ENCODE measurements at regions not wholly inside any gene's neighbourhood (a gene's known extent, or its start where the extent isn't known, plus 50 kb on each side); places are given as distances from the start of the nearest gene placed in this dataset.
"Not testable (repeated sequence)": the region's sequence is repeated elsewhere in the genome, so short reads cannot be mapped to it uniquely, and the experiment has no call there.

DNA sequence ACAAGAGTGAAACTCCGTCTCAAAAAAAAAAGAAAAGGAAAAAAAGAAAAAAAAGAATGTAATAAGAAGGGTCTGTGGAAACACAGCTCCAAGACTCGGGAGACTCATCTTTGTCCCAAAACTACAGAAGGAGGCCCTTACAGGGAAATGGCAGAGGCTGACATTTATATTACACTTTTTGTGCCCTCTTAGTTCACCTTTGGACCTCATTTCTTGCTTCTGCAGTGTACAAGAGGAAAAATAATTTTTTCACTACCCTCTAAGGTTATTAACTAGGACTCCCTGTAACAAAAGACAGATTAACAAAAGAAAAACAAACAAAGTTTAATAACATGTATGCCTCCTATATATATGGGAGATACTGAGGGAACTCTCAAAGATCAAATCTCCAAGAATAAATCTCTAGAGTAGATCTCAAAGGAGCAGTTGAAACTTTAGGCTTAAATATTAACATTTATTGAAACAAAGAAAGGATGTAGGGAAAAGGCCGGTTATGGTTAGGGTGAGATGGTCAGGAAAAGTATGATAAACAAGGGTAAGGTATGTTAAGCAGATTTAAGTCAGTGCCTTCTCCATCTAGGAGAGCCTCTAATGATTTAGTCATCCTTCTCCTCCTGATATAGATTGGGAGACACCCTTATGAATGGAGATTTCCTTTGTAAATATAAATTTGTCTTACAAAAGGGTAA is 121.3 kb upstream of the JADE1 start:
- DNase-seq, result no peak

DNA sequence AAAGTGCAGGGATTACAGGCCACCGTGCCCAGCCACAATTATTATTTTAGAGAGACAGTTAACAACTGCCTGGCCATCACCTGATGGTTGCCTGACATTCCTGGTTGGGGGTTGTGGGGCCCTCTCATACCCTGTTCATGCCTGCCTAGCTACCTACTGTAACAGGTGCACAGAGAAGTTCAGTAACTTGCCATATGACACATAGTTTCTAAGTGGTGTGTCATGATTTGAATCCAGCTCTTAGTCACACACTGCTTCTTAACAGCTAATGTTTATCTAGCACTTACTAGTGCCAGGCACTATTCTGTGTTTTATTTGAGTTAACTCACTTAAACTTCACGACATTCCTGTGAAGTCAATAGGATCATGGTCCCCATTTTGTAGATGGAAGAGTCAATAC is 122.7 kb upstream of the JADE1 start:
- no peak for DNase-seq

DNA sequence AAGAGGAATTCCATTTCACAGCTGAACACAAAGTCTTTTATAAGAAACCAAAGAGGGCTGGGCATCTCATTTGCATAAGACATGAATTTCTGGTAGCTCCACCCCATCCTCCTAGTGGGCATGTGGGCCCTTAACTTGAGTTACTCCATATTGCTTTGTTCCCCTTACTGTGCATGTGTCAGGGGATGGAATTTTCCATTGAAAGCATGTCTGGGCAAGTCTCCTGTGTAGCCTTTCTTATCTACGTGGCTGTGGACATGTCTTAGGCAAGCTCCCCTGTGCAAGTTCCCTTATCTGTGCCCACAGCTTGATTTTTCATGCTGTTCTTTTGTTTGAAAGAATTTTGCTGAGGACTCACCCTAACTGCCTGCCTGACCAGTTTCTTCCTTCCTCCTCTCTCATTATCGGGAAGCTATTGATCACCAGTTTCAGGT is 123.5 kb upstream of the JADE1 start:
- no peak for DNase-seq

DNA sequence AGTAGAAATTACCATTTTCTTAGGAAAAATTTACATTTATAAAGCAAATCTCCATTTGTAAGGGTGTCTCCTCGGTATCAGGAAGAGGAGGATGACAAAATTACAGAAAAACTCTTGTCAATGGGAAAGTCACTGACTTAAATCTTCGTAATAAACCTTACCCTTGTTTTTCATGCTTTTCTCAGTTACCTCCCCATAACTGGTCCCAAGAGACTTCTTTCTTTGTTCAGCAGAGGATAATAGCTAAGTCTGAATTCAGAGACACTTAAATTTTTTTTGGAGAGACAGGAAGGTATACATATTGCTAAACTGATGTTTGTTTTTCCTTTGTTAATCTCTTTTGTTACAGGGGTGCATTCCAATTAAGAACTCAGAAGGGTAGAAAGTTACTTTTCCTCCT is 125.5 kb upstream of the JADE1 start:
- DNase-seq, result no peak

DNA sequence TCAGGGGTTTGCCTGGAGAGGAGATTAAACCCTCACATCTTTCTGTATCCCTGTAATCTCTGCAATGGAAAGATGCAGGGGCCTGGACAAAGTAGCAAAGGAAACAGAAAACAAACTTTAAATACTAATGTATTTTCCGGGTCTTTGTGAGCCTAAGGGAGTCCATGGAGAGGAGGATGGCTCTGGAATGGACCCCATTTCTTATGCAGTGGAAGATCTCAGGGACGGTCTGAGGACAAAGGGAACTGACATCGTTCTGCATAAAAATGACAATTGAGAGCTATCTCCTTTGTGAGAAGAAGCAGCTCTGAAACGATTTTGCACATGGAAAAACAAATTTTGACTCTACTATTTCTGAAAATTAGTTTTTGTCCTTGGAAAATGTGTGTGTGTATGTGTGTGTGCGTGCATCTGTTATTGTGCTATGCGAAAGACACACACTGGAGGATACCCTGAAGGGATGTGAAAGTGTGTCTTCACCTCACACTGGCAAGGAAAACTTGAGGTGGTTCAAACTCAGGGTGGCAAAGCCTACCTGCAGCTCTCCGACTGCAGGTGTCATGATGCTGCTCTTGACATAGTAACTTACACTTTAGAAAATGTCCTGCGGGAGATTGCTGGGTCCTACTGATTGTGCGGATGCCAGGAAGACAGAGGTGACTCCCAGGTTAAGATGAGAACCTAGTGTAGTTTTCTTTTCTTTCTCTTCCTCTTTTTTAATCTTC is 126.4 kb upstream of the JADE1 start:
- DNase-seq, result no peak

DNA sequence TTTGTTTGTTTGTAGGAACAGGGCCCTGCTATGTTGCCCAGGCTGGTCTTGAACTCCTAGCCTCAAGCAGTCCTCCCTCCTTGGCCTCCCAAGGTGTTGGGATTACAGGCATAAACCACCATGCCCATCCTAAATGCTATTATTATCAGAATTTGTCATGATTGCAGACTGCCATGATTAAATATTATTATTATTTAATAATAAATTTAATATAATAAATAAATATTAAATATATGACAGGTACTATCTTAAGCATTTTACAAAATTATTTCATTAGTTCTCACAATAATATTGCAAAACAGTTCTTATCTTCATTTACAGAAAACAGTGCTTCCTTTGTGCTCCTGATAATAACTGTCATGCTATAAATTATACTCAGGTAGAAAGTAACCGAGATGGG is 133.4 kb upstream of the JADE1 start:
- no peak for DNase-seq

DNA sequence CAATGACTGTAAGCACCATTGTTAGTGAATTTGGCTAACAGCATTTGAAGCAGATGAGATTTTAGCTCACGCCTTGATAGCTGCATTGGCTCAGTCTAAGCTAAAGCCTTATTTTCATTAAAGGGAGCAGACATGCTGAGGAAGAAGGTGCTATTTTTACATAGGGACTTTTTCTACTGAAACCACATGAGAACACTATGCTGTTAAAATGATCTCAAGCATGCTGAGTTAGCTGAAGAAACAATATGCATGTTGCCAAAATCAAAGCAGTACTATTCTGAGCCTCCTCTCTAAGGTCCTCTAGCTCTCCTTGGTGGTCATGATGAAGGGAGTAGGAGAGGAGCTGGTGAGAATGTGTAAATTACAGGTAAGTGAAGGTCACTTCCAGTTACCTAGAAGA is 134.4 kb upstream of the JADE1 start:
- no peak for DNase-seq

DNA sequence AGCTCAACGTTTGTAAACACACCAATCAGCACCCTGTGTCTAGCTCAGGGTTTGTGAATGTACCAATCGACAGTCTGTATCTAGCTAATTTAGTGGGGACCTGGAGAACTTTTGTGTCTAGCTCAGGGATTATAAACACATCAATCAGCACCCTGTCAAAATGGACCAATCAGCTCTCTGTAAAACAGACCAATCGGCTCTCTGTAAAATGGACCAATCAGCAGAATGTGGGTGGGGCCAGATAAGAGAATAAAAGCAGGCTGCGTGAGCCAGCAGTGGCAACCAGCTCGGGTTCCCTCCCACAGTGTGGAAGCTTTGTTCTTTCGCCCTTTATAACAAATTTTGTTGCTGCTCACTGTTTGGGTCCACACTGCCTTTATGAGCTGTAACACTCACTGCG is 136.3 kb upstream of the JADE1 start:
- not testable (repeated sequence) for DNase-seq

DNA sequence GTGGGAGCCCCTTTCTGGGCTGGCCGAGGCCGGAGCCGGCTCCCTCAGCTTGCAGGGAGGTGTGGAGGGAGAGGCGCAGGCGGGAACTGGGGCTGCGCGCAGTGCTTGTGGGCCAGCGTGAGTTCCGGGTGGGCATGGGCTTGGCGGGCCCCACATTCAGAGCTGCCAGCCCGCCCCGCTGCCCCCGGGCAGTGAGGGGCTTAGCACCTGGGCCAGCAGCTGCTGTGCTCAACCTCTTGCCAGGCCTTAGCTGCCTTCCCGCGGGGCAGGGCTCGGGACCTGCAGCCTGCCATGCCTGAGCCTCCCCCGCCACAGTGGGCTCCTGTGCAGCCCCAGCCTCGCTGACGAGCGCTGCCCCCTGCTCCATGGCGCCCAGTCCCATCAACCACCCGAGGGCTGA is 136.9 kb upstream of the JADE1 start:
- not testable (repeated sequence) for DNase-seq

DNA sequence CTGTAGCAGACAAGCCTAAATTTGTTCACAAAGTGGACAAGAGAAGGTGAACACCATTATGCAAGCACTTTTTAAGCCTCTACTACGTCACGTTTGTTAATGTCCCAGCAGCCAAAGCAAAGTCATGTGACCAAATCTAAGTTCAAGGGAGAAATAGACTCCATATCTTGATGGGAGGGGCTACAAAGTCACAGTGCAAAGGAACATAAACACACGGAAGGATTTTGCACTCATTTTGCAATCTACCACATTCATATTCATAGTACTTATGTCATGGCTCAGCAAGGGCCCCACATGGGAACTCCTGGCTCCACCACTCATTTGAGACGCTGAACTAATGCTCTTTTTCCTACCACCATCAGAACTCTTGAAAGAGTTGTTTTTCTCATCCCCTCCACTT is 139.0 kb upstream of the JADE1 start:
- DNase-seq, result no peak

DNA sequence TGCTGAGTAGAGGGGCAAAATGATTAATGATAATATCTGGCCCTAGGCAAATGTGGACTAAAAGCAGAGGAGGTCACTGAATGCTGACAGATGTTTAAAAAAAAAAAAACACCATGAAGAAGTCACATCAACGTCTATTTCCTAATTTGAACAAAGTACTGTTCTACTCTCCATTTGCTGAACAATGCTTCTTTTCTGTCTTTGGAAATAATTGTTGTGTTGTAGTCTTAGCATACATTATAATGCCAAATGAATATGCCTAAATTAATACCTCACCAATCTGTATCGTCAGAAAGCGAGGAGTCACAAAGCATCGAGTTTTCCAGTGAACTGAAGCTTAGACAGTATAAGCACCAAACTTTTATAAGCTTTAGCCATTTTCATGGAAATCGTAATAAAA is 140.9 kb upstream of the JADE1 start:
- DNase-seq, result no peak

DNA sequence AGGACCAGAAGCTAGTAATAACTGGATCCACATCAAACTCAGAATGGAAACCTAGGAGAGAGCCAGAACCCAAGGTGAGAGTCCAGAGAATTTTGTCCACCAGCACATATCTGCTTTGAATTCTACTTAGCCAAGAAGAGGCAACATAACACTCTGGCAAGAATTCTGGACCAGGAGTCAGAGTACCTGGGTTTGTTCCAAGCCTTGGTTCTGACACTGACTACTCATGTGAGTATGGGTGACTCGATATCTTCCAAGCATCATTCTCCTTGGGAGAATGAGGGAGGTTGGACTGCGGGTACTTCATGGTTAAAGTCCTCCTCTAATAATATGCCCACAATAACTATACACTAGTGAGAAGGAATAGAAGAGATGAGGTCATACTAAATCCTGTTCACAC is 144.0 kb upstream of the JADE1 start:
- no peak for DNase-seq

DNA sequence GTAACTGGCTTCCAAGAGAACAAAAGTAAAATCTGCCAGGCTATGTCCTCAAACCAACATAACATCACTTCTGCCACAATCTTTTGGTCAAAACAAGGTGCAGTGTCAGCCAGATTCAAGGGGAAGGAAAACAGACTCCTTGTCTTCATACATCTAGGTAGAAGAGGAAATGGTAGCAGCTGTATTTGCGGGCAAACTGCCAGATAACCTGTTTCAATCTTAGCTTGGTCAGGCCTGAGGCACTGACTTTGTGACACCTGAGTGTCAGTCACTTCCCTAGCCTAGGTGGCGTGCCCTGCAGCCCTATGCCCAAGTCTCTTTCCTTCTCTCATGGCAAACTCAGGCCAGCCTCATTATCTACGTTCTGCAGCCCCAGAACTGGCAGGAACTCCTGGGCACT is 146.2 kb upstream of the JADE1 start:
- DNase-seq, result no peak

DNA sequence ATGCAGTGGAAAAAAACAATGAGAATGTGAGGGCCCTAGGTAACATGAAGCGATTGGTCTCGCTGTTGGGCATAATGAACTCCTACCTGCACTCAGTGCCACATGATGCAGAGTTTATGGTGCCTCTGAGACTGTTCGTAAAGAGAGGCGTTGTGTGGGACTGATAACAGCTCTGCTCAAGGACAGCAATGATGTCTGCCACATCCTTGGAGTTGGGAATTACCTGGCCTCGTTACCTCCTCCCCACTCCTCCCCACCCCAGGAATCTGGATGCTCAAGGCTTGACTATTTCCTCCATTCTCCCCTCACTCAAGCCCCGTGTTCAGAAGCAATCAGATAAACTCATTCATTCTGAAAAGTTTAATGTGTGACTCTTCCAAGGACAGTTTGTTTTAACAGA is 148.0 kb upstream of the JADE1 start:
- no peak for DNase-seq

DNA sequence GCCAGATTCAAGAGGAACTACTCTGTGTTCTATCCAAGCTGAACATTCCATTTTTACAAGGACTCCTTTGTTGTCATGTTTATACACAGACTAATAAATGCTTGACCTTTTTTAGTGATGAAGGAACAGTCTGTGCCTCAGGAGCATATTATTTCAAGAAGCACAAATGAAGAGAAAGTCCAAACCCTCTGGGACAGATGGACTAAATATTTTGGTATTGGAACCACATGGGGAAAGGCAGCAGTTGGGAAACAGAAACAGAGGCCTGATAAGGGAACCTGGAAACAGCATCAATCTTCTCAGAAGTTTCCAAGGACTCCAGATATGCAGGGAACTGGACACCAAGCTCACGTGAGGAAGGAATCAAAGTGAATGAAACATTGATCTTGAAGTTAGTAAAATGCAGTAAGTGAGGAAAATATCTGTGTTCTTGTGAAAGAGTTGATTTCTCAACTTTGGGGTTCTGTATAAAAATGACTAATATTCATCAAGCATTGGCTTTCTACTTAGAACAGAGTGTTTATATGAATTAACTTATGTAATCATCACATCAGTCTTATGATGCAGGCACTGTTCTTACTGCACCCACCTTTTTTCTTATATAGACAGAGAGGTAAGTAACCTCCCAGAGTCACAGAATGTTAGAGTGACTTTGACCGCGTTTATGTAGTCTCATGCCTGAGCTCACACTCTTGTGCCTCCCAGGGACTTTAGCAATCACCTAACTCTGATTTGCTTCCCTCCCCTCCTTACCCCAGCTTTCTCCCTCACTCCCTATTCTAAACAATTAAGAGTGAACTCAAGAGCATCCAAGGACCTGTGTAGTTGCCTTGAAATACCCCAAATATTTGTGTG is 148.9 kb upstream of the JADE1 start:
- DNase-seq, result no peak

DNA sequence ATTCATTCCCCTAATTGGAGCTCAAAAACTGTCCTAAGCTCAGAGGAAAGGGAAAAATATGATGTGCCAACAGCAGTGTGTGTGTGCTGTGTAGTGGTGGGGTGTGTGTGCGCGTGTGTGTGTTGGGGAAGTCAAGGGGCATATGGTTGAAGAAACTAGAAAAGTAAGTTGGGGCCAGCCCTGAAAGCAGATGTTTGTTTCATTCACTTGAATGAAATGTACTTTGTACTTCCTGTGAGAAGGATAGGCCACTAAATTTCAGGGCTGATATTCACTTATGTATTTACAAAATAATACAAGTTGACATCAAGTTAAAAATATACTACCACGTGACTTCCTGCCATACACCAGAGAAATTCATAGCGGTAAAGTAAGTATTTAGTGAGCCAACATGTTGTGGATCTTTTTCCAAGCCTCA is 151.3 kb upstream of the JADE1 start:
- DNase-seq, result no peak

DNA sequence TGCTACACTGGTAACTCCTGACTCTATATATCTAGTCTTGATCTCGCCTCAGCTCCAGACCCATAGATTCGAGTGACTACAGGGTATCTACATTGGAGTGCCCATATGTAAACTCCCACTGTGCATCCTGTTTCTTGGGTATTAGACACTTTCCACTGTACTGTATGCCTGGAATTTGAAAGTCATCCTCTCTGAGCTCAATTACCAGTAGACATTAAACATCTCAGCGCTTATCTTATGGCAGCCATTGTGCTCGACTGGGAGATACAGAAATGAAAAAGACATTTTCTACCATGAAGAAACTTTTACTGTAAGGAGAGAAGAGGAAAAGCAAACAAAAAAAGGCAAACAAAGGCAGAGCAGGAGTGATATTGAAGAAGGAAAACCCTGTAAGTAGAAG is 151.9 kb upstream of the JADE1 start:
- no peak for DNase-seq

DNA sequence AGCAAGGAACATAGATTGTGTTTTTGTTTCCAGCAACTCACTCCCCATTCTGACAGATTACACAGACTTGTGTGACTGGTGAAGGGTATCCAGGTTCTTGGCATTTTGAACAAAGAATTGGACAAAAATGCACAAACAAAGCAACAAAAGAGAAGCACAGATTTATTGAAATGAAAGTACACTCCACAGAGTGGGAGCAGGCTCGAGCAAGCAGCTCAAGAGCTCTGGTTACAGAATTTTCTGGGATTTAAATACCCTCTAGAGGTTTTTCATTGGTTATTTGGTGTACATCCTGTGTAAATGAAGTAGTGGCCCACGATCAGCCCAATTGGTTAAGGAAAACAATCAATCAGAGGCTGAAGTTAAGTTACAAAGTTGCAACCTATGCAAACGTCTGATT is 155.0 kb upstream of the JADE1 start:
- DNase-seq, result no peak

DNA sequence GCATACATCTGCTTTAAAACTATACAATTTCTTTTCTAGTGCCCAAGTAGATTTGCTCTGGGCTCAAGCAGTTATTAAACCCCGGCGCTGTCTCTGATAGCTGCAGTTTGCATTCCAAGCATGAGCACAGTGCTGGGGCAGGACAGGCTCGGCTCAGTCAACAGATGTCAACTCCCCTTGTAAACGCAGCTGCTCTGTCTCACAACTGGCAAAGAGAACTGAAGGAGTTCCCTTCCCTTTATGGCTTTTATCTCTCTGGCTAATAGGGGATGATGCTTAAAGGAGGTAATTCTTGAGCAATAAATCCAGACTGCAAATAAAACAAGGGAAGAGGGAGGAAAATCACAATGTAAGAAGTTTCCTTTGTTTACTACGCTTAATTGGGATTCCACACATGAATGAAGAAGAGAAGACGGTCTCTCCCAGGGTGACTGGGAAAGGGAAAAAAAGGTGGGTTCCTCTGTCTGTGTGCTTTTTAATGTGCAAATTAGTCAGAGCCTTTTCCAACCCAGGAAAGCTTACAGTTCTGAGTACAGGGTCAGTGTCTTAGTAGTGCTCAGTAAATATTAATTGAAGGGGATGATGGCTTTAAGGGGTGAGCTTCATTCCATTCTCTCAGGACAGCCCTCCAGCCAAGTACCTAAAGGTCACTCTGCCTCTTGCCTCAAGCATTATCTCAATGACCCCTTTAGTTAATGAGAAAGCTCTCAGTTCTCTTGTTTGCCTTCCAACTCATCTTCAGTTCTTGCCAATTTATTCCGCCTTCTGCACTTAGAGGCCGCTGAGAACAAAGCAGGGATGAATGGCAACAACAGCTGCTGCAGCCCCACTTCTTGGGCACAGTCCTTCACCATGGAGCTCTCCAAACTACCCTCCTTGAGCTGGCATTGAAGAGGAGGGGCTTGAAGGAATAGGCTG is 155.7 kb upstream of the JADE1 start:
- DNase-seq, result no peak

DNA sequence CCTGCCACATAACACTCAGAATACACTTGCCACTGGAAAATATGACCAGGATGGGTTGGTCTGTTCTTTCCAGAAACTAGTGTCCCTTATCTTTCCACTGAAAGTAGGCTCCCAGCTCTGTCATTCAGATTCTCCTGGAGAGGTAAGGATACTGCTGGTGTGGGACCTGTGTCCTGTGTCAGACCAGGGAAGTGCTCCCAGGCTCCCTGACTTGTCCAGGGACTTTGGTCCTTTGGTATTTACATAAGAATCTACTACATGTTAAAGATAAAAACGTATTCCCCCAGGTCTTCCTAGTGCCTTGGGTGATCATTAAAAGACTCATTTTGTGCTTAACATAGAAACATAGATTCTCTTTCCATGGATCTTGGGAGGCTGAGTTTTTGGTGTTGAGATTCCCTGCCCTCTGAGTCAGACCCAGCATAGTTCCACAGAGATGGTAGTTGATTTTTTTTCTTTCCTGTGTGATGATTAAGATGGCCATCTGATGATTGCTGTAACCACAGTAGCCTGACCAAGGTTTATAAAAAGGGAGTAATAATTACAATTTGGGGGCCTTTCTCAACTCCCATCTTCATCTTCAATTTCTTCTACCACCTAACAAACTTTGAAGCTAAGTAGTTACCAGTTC is 159.8 kb upstream of the JADE1 start:
- no peak for DNase-seq

DNA sequence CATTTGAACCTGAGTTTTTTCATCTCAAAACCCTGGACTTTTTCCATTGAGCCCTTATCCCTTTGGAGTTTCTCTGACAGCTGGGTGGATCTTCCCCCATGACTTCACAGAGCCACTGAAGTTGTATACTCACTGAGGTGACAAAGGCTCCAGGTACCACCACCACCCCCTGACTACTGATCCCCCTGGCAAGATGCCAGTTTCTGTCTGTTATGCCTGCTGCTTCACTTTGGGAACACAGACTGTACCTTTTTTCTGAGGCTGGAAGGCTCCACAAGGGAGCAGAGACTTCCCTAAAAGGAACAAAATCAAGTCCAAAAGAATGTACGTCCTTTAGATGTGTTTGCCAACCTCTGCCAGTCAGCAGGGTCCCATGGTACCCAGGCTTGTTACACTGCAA is 160.3 kb upstream of the JADE1 start:
- DNase-seq, result no peak

DNA sequence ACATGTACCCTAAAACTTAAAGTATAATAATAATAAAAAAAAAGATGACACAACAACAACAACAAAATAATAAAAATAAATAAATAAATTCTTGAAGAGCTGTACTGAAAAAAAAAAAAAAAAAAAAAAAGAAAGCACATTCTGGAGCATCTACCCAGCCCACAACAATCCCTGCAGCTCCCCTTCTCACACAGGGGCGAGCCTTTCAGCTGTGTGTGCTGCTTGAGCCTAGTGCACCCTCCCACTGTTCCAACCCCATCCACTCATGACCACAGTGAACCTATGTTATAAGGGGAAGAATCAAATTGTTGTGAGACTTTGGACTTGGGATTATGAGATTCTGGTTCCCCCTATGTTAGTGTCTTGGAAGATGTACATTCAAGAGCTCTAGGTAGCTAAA is 161.5 kb upstream of the JADE1 start:
- DNase-seq, result no peak
